ENCODE measurements at regions not wholly inside any gene's neighbourhood (a gene's known extent, or its start where the extent isn't known, plus 50 kb on each side); places are given as distances from the start of the nearest gene placed in this dataset.
A peak's percentile ranks its signal among the peaks of the same experiment; 100 is the strongest.

- TF ChIP-seq CTCF (conservative IDR thresholded peaks at IDR 0.05; ENCODE audit: low read depth, low read length) = no peak
- DNase-seq (ENCODE audit: low read depth) = no peak
- H3K4me3 ChIP-seq (ENCODE audit: low read depth, low read length) = no peak overlapping the region
These were observed 120.8 kb upstream of the TMEFF2 start for GRCh38 chr2:192315543-192315942.

DNA sequence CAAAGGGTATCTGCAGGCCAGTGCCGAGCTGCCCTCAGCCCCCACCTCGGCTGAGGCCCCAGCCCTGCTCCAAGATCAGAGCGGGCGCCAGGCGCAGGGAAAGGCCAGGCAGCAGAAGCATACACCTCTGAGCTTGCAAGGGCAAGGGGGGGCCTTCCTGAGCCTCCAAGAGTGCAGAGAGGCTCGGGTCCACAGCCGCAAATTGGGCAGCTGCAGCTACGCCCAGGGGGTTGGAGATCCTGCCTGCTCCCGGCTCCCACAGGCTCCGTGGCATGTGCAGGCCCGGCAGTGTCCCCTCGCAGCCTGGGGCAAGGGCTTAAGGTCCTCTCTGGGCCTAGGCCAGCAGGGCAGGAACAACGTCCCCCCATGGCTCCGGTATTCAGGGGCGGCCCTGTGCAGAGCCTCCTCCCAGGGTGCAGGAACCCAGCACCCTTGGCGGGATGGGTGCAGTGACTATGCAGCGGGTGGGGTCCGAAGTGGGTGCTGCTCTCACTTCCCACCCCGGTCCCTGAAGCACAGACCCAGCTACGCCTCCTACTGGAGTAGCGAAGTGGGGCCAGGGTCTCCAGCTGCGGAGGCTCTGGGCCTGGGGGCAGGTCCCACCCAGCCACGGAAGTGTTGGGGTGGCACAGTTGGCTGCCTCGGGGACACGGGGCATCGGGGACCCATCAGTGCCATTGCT, 120.2 kb upstream of the TMEFF2 start:
- DNase-seq (ENCODE audit: low read depth) = no peak
- no peak overlapping the region for H3K4me3 ChIP-seq (ENCODE audit: low read depth, low read length)

GRCh38 chr2:192313773-192314172, 119.0 kb upstream of the TMEFF2 start:
- no peak for DNase-seq (ENCODE audit: low read depth)
- no peak overlapping the region for H3K4me3 ChIP-seq (ENCODE audit: low read depth, low read length)
- TF ChIP-seq CTCF (conservative IDR thresholded peaks at IDR 0.05; ENCODE audit: low read depth, low read length) = no peak

More for the DNA sequence above, 120.2 kb upstream of the TMEFF2 start:
- TF ChIP-seq CTCF (conservative IDR thresholded peaks at IDR 0.05; ENCODE audit: low read depth, low read length) = no peak

- TF ChIP-seq CTCF (conservative IDR thresholded peaks at IDR 0.05; ENCODE audit: low read depth, low read length) = no peak
- H3K4me3 ChIP-seq (ENCODE audit: low read depth, low read length) = no peak overlapping the region
- DNase-seq (ENCODE audit: low read depth) = no peak
These were observed 117.1 kb upstream of the TMEFF2 start for GRCh38 chr2:192311701-192312460.

DNA sequence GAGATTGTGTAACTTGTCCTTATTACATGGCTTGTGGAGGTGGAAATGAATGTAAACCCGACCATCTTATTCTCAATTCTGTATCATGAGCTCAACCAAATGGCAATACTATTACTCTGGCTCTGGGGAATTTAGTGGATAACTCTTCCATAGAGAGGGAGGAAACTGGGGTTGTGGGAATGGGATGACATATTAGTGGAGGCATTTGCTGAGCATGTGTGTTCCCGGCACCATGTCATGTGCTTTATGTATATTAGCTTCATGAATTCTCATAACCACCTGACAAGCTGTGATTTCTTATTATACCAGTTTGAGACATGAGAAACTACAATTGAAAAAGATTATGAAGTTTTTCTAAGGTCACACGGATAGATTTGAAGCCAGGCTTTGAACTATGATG, 112.8 kb upstream of the TMEFF2 start:
- H3K4me3 ChIP-seq (ENCODE audit: low read depth, low read length) = no peak overlapping the region
- DNase-seq (ENCODE audit: low read depth) = peak; percentile 28
- no peak for TF ChIP-seq CTCF (conservative IDR thresholded peaks at IDR 0.05; ENCODE audit: low read depth, low read length)

DNA sequence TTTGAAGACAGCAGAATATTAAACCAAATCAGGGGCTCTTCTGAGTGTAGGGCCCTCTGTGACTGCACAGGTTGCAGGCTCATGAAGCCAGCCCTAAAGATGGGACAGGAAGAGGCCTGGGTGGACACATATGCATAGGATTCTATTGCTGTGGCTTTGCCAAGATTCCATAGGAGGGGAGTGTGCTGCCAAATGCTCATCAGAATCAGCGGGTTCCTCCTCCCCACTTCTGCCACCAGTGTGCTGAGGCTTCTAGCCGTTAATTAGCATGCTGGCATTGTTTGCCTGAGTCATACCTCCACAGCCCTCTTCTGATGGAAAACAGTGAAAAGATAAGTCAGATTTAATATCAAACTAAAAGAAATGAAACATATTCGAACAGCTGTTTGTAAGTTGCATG, 103.9 kb upstream of the TMEFF2 start:
- DNase-seq (ENCODE audit: low read depth) = no peak
- H3K4me3 ChIP-seq (ENCODE audit: low read depth, low read length) = no peak overlapping the region
- no peak for TF ChIP-seq CTCF (conservative IDR thresholded peaks at IDR 0.05; ENCODE audit: low read depth, low read length)

DNA sequence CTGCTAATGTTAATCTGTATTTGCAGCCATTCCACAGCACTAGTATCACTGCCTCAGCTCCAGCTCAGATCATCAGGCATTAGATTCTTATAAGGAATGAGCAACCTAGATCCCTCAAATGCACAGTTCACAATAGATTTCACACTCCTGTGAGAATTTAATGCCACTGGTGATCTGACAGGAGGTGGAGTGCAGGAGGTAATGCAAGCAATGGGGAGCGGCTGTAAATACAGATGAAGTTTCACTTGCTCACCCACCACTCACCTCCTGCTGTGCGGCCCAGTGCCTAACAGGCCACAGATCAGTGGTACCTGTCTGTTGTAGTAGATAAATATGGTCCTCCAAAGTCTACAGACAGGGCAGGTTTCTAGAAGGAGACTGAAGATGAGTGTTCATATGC, 97.7 kb upstream of the TMEFF2 start:
- no peak for TF ChIP-seq CTCF (conservative IDR thresholded peaks at IDR 0.05; ENCODE audit: low read depth, low read length)
- no peak for DNase-seq (ENCODE audit: low read depth)
- no peak overlapping the region for H3K4me3 ChIP-seq (ENCODE audit: low read depth, low read length)

Measured in choroid plexus epithelial cell (primary cell).